ENCODE measurements at regions not wholly inside any gene's neighbourhood (a gene's known extent, or its start where the extent isn't known, plus 50 kb on each side); places are given as distances from the start of the nearest gene placed in this dataset.
"Not testable (repeated sequence)": the region's sequence is repeated elsewhere in the genome, so short reads cannot be mapped to it uniquely, and the experiment has no call there.

- no peak for DNase-seq (ENCODE audit: insufficient read length, low spot score, missing footprints)
- no peak for TF ChIP-seq CTCF (IDR thresholded peaks at IDR 0.05; ENCODE audit: extremely low read depth, low read depth, low read length)
- H3K4me3 ChIP-seq (ENCODE audit: insufficient read depth, low read length), result no peak overlapping the region
Measured at GRCh38 chr1:182227864-182228547, 163.6 kb downstream of the GLUL start.

GRCh38 chr1:182226618-182227017 is 165.0 kb downstream of the GLUL start:
- H3K4me2 ChIP-seq (ENCODE audit: insufficient read depth, low read length), result no peak overlapping the region
- no peaks in the 10 kb centered on the region for H3K27me3 ChIP-seq (ENCODE audit: insufficient read depth, low read length)
- no peaks in the 10 kb centered on the region for H3K4me1 ChIP-seq (ENCODE audit: insufficient read depth, low read length)
- DNase-seq (ENCODE audit: insufficient read length, low spot score, missing footprints), result no peak
- TF ChIP-seq CTCF (IDR thresholded peaks at IDR 0.05; ENCODE audit: extremely low read depth, low read depth, low read length), result no peak
- H3K36me3 ChIP-seq (ENCODE audit: insufficient read depth, low read length), result no peaks in the 10 kb centered on the region
- no peaks in the 10 kb centered on the region for H3K9me3 ChIP-seq (ENCODE audit: low read depth, low read length)
- H3K4me3 ChIP-seq (ENCODE audit: insufficient read depth, low read length), result no peak overlapping the region
- no peaks in the 10 kb centered on the region for H4K20me1 ChIP-seq (ENCODE audit: insufficient read depth, low read length)
- no peak overlapping the region for H2AFZ ChIP-seq (ENCODE audit: low read length)
- no peak overlapping the region for H3K27ac ChIP-seq (ENCODE audit: low read depth, low read length)
- H3K79me2 ChIP-seq (ENCODE audit: insufficient read depth, low read length), result no peaks in the 10 kb centered on the region

More at GRCh38 chr1:182227864-182228547, 163.6 kb downstream of the GLUL start:
- H2AFZ ChIP-seq (ENCODE audit: low read length), result no peak overlapping the region
- no peaks in the 10 kb centered on the region for H4K20me1 ChIP-seq (ENCODE audit: insufficient read depth, low read length)
- H3K9me3 ChIP-seq (ENCODE audit: low read depth, low read length), result no peaks in the 10 kb centered on the region
- no peak overlapping the region for H3K4me2 ChIP-seq (ENCODE audit: insufficient read depth, low read length)
- H3K36me3 ChIP-seq (ENCODE audit: insufficient read depth, low read length), result no peaks in the 10 kb centered on the region
- no peaks in the 10 kb centered on the region for H3K27me3 ChIP-seq (ENCODE audit: insufficient read depth, low read length)
- no peaks in the 10 kb centered on the region for H3K79me2 ChIP-seq (ENCODE audit: insufficient read depth, low read length)
- no peak overlapping the region for H3K27ac ChIP-seq (ENCODE audit: low read depth, low read length)
- H3K4me1 ChIP-seq (ENCODE audit: insufficient read depth, low read length), result no peaks in the 10 kb centered on the region

- H3K27ac ChIP-seq (ENCODE audit: low read depth, low read length); H4K20me1 ChIP-seq (ENCODE audit: insufficient read depth, low read length); H3K36me3 ChIP-seq (ENCODE audit: insufficient read depth, low read length); H3K9me3 ChIP-seq (ENCODE audit: low read depth, low read length); DNase-seq (ENCODE audit: insufficient read length, low spot score, missing footprints); H2AFZ ChIP-seq (ENCODE audit: low read length); H3K27me3 ChIP-seq (ENCODE audit: insufficient read depth, low read length); H3K4me3 ChIP-seq (ENCODE audit: insufficient read depth, low read length); H3K79me2 ChIP-seq (ENCODE audit: insufficient read depth, low read length); H3K4me1 ChIP-seq (ENCODE audit: insufficient read depth, low read length); H3K4me2 ChIP-seq (ENCODE audit: insufficient read depth, low read length): not testable (repeated sequence)
Measured at GRCh38 chr1:182225755-182226154, 164.2 kb upstream of the ZNF648 start.

GRCh38 chr1:182221990-182222389 is 160.5 kb upstream of the ZNF648 start:
- not testable (repeated sequence) for H3K27me3 ChIP-seq (ENCODE audit: insufficient read depth, low read length); DNase-seq (ENCODE audit: insufficient read length, low spot score, missing footprints); H3K4me2 ChIP-seq (ENCODE audit: insufficient read depth, low read length); H3K36me3 ChIP-seq (ENCODE audit: insufficient read depth, low read length); H3K4me3 ChIP-seq (ENCODE audit: insufficient read depth, low read length); H3K79me2 ChIP-seq (ENCODE audit: insufficient read depth, low read length); H3K9me3 ChIP-seq (ENCODE audit: low read depth, low read length); H4K20me1 ChIP-seq (ENCODE audit: insufficient read depth, low read length); H3K4me1 ChIP-seq (ENCODE audit: insufficient read depth, low read length); H3K27ac ChIP-seq (ENCODE audit: low read depth, low read length); H2AFZ ChIP-seq (ENCODE audit: low read length)

GRCh38 chr1:182221367-182221766 is 159.9 kb upstream of the ZNF648 start:
- H3K27ac ChIP-seq (ENCODE audit: low read depth, low read length); H4K20me1 ChIP-seq (ENCODE audit: insufficient read depth, low read length); H2AFZ ChIP-seq (ENCODE audit: low read length); H3K79me2 ChIP-seq (ENCODE audit: insufficient read depth, low read length); DNase-seq (ENCODE audit: insufficient read length, low spot score, missing footprints); H3K4me1 ChIP-seq (ENCODE audit: insufficient read depth, low read length); H3K4me2 ChIP-seq (ENCODE audit: insufficient read depth, low read length); H3K9me3 ChIP-seq (ENCODE audit: low read depth, low read length); H3K36me3 ChIP-seq (ENCODE audit: insufficient read depth, low read length); H3K4me3 ChIP-seq (ENCODE audit: insufficient read depth, low read length); H3K27me3 ChIP-seq (ENCODE audit: insufficient read depth, low read length): not testable (repeated sequence)

All from osteoblast (primary cell).